OCI-LY1 (cell line): ENCODE measurements at regions not wholly inside any gene's neighbourhood (a gene's known extent, or its start where the extent isn't known, plus 50 kb on each side); places are given as distances from the start of the nearest gene placed in this dataset.

Source experiments
- CTCF ChIP-seq: fragments of 200-600 bp; sonication (generic), shearing (Covaris generic); IDR thresholded peaks from 2 replicates; pipeline ENCODE4 v1.5.1; 2017; ENCODE audit warnings: mild to moderate bottlenecking, antibody characterized with exemption, low read length, moderate library complexity, mixed read lengths
- EZH2 ChIP-seq: fragments of 200-600 bp; sonication (generic), shearing (Covaris generic); IDR thresholded peaks from 2 replicates; pipeline ENCODE4 v1.8.0; 2017; ENCODE audit warnings: borderline replicate concordance, mixed run types, mild to moderate bottlenecking, antibody characterized with exemption, low read length, moderate library complexity, mixed read lengths

GRCh38 chr1:232509570-232509969 is 120.4 kb downstream of the SIPA1L2 start:
- TF ChIP-seq CTCF (no peak), EZH2 (no peak)
